Fibroblast of the conjunctiva (primary cell): ENCODE measurements at regions not wholly inside any gene's neighbourhood (a gene's known extent, or its start where the extent isn't known, plus 50 kb on each side); places are given as distances from the start of the nearest gene placed in this dataset.
"Not testable (repeated sequence)": the region's sequence is repeated elsewhere in the genome, so short reads cannot be mapped to it uniquely, and the experiment has no call there.

Experiments
- DNase-seq: peaks from one replicate; pipeline ENCODE4 v3.0.0-alpha.2; 2010; ENCODE audit warnings: low read depth

- DNase-seq, result no peak
Observed at GRCh38 chr5:42089705-42090104, 164.6 kb downstream of the FBXO4 start.

GRCh38 chr5:42090162-42090561 is 165.1 kb downstream of the FBXO4 start:
- no peak for DNase-seq

- DNase-seq, result not testable (repeated sequence)
Observed at GRCh38 chr5:42099846-42100245, 174.8 kb downstream of the FBXO4 start.

DNA sequence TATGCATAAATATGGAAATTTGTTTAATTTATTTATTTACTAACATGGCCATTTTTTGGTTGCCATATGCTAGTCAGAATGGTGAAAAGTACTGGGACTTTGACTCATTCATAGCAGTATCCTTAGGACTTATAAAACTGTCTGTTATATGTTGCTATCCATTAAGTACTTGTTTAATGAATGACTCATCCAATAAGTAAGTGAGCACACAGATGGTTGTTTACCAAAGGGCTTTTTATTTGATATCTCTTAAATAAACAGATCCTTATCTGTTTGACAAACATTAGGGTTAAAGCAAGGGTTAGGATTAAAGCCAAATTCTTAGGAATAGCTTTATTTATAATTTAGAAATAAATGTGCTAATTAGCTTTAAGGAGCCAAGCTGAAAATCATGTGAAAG is 183.4 kb downstream of the FBXO4 start:
- DNase-seq, result no peak

- DNase-seq, result no peak
Observed at GRCh38 chr5:42109006-42109572, 184.0 kb downstream of the FBXO4 start.

- not testable (repeated sequence) for DNase-seq
Observed at GRCh38 chr5:42115721-42116120, 190.6 kb downstream of the FBXO4 start.

DNA sequence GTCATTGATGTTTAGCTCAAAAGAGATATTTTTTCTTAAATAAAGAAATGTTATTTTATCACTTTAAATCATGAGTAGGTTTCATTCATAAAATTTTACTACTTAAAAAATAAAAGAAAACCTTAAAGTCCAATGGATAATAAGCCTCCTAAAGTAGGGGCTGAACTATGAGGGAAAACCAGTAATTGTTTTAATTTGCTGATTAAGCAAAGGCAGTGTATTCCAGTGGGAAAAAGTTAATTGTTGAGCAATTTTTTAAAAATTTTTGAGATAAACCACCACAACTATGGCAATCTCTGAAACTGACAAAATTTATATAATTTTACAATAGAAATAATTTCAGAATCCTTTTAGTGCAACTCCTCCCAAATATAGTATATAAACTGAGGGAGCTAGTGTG is 195.0 kb downstream of the FBXO4 start:
- DNase-seq, result no peak

DNA sequence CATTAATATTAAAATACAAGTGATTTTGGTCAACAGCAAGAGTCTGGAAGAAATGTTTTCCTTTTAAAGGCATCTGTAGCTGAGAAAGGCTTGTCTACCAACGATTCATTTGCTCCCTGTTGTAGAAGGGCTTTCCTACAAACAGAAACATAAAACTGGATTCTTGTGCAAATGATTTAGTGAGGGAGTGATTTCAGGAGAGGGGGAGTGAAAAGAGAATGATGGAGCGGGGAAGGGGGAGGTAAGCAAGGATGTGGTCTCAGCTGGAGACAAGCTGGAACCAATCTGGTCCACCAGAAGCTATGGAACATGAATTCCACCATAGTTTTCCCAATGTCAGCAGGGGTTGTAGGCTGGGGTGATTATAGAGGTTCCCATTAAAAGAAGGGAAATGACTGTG is 196.3 kb downstream of the FBXO4 start:
- DNase-seq, result no peak

DNA sequence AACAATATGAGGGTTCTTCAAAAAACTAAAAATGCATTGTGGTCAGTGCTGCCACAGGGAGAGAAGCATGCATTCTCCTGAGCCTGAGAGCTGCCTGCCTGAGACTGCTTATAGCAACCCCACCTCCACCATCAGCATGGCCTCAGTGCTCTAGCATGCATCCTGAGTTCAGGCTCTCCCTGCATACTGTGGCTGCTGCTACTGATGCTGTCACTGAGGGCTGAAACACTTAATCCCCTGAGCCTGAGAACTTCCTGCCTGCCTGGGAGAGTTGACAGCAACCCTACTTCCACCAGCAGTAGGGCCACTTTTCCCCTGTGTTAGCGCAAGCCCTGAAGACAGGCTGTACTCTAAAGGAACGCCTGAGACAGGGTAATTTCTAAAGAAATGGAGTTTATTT is 206.0 kb downstream of the FBXO4 start:
- no peak for DNase-seq

DNA sequence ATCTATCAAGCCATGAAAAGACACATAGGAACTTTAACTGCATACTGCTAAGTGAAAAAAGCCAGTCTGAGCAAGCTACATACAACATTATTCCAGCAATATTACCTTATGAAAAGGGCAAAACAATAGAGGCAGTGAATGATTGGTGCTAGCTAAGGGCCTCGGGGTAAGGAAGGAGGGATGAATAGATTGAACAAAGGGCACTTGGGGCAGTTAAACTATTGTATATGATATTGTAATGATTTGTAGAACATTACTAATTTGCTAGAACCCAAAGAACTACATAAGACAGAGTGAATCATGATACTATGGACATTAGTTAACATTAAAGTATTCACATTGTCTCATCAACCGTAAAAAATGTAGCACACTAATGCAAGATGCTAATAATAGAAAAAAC is 218.3 kb downstream of the FBXO4 start:
- no peak for DNase-seq

DNA sequence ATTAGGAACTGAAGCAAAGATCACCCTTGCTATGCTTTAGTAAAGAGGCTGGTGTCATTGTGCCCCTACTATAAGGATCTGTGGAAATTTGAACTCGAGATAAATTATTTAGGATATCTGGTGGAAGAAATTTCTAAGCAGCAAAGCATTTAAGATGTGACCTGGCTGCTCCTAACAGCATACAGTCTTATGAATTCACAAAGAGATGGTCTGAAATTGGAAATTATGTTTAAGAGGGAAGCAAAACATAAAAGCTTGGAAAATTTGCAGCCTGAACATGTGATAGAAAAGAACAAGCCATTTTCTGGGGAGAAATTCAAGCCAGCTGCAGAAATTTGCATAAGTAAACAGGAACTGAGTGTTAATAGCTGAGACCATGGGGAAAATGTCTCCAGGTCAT is 223.7 kb downstream of the FBXO4 start:
- no peak for DNase-seq

GRCh38 chr5:42157215-42157614 is 232.1 kb downstream of the FBXO4 start:
- no peak for DNase-seq

DNA sequence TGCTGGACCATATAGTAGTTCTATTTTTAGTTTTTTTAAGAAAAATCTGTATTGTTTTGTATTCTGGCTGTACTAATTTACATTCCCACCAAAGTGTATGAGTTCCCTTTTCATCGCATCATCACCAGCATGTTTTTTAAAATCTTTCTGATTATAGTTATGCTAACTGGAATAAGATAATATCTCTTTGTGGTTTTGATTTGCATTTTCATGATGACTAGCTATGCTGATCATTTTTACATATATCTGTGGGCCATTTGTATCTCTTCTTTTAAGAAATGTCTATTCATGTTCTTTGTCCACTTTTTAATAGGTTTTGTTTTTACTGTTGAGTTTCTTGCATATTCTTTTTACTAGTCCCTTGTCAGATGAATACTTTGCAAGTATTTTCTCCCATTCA is 238.0 kb downstream of the FBXO4 start:
- DNase-seq, result no peak

GRCh38 chr5:42168091-42168670 is 243.1 kb downstream of the FBXO4 start:
- DNase-seq, result no peak

GRCh38 chr5:42176118-42176517 is 247.1 kb upstream of the GHR start:
- not testable (repeated sequence) for DNase-seq

GRCh38 chr5:42179843-42180242 is 243.4 kb upstream of the GHR start:
- DNase-seq, result not testable (repeated sequence)

DNA sequence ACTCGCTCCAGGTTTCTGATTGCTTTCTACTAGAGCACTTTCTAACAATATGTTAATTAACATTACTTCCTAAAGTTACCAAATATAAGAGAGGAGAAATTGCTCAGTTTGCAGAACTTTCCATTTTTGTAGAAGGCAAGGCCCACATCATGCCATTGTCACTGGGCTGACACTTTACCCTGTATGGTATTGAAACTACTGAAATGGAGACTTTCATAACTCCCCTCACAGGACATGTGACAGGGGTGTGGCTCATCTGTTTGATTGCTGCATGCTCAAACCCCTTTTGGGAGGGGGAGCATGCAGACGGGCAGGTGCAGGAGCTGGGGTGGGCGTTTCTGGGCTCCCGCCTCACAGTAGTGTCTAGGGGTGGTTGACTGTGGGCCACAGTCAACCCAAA is 206.3 kb upstream of the GHR start:
- no peak for DNase-seq

GRCh38 chr5:42217791-42218190 is 205.4 kb upstream of the GHR start:
- DNase-seq, result no peak

- DNase-seq, result no peak
Observed at GRCh38 chr5:42225009-42225408, 198.2 kb upstream of the GHR start.

- no peak for DNase-seq
Observed at GRCh38 chr5:42228279-42228678, 195.0 kb upstream of the GHR start.

- DNase-seq, result no peak
Observed at GRCh38 chr5:42230839-42231238, 192.4 kb upstream of the GHR start.

DNA sequence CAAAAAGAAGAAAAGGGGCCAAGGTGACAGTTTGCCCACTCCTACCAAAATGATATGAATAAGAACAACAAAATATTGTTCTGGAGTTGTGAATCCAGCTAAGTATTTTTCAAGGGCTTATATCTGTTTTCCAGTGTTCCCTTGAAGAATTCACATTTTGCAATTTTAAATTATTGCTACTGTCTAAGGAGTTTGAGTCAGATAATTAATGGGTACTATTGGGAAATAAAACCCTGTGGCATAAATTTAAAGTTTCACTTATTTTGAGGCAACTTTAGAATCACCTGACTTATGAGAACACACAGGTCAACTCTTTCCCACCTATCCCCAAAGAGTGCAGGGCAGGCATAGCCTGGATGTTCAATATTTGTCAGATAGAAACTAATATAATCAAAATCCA is 188.0 kb upstream of the GHR start:
- no peak for DNase-seq

DNA sequence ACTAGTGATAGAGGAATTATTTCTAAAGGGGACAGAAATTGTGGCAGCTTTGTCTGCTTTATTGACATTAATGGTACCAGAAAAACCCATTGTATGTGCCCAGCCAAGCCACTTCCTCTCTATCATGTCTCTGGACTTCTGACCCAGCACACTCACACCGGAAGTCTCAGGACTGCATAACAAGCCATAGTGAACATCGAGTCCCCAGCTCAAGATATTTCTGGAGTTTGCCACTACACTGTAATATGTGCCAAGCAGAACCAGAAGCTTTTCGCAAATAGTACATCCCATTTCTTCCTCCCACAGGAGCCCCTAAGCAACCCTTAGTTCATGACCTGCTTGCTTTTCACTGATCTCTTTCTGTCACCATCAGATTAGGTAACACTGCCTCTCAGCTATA is 187.4 kb upstream of the GHR start:
- DNase-seq, result no peak

- DNase-seq, result no peak
Observed at GRCh38 chr5:42241636-42242035, 181.6 kb upstream of the GHR start.

GRCh38 chr5:42242210-42242609 is 181.0 kb upstream of the GHR start:
- DNase-seq, result no peak
